GM12878 (cell line): ENCODE measurements at regions not wholly inside any gene's neighbourhood (a gene's known extent, or its start where the extent isn't known, plus 50 kb on each side); places are given as distances from the start of the nearest gene placed in this dataset.
A peak's percentile ranks its signal among the peaks of the same experiment; 100 is the strongest.

Experiments used
- ATAC-seq: fragments of 200-7000 bp; cut with Tn5 transposase; 3 replicates; pipeline ENCODE4 v1.9.1; 2020; ENCODE audit warnings: mild to moderate bottlenecking, moderate library complexity
- BruUV-seq: library from RNA; stranded (reverse); fragments of 400-500 nt; replicated peaks from 2 replicates; lab custom pipeline; 2021; lab: Mats Ljungman, UMichigan
- CTCF ChIA-PET: fragments of 300-600 bp; sonication (Branson Sonifier 250); formaldehyde crosslinking; extraction: SDS; loops from one replicate; lab custom pipeline; 2021; ENCODE audit warnings: inconsistent platforms; lab: Yijun Ruan, JAX
- POLR2A ChIA-PET: fragments of 350-600 bp; formaldehyde crosslinking; extraction: SDS; loops from one replicate; lab custom pipeline; 2021; ENCODE audit warnings: inconsistent platforms; lab: Charles Lee
- RAD21 ChIA-PET: fragments of 300-600 bp; sonication (Branson Sonifier 250); formaldehyde crosslinking; loops from one replicate; lab custom pipeline; 2023; ENCODE audit warnings: antibody characterized with exemption; ENCODE audit not compliant: unreplicated experiment; lab: Charles Lee
- SMC1A ChIA-PET: fragments of 300-600 bp; sonication (Branson Sonifier 250); formaldehyde crosslinking; loops from one replicate; lab custom pipeline; 2023; ENCODE audit not compliant: unreplicated experiment, uncharacterized antibody; lab: Charles Lee
- DNase-seq: peaks from one replicate; pipeline ENCODE4 v3.0.0-alpha.2; 2011; ENCODE audit warnings: low read depth, low spot score
- FAIRE-seq: peaks from 3 replicates; lab custom pipeline; 2011; peaks lifted over from hg19 to GRCh38; lab: Jason Lieb, UNC
- H2AFZ ChIP-seq: 2 replicates; pipeline ENCODE4 v1.6.0; 2011; ENCODE audit warnings: low read depth, low read length, control low read depth; ENCODE audit not compliant: control insufficient read depth
- H3K27ac ChIP-seq: 2 replicates; pipeline ENCODE4 v1.5.1; 2011; ENCODE audit warnings: control low read depth; ENCODE audit not compliant: control insufficient read depth, insufficient read depth
- H3K27me3 ChIP-seq, 2 experiments: replicated peaks in 1 of 2; 2 replicates each; pipeline versions ENCODE4 v1.6.0 to v1.6.1; 2011; ENCODE audit warnings: low read length in 1 of 2; ENCODE audit not compliant: control insufficient read depth in 2 of 2, insufficient read depth in 2 of 2
- H3K36me3 ChIP-seq, 2 experiments: 2 replicates each; pipeline ENCODE4 v1.5.1; 2011; ENCODE audit warnings: low read length in 1 of 2; ENCODE audit not compliant: control insufficient read depth in 2 of 2, insufficient read depth in 2 of 2
- H3K4me1 ChIP-seq: 2 replicates; pipeline ENCODE4 v1.6.1; 2011; ENCODE audit warnings: mild to moderate bottlenecking, low read length, moderate library complexity, mixed read lengths; ENCODE audit not compliant: control insufficient read depth, insufficient read depth
- H3K4me2 ChIP-seq: 2 replicates; pipeline ENCODE4 v1.6.0; 2011; ENCODE audit warnings: control low read depth; ENCODE audit not compliant: control insufficient read depth, insufficient read depth
- H3K4me3 ChIP-seq: fragments of 200-600 bp; sonication (generic); 2 replicates; pipeline ENCODE4 v1.5.1; 2016
- H3K79me2 ChIP-seq: 2 replicates; pipeline ENCODE4 v1.6.0; 2011; ENCODE audit warnings: low read length; ENCODE audit not compliant: control insufficient read depth, insufficient read depth
- H3K9ac ChIP-seq: 2 replicates; pipeline ENCODE4 v1.8.0; 2011; ENCODE audit warnings: low read length, control low read depth, mixed read lengths; ENCODE audit not compliant: control insufficient read depth, insufficient read depth
- H3K9me3 ChIP-seq: replicated peaks from 3 replicates; pipeline ENCODE4 v1.5.1; 2011; ENCODE audit warnings: mild to moderate bottlenecking, low read length; ENCODE audit not compliant: control insufficient read depth, insufficient read depth
- H4K20me1 ChIP-seq: 2 replicates; pipeline ENCODE4 v1.6.0; 2011; ENCODE audit not compliant: control insufficient read depth, insufficient read depth
- CBX3 ChIP-seq: fragments of 200-600 bp; sonication (generic); IDR thresholded peaks from 2 replicates; pipeline ENCODE4 v1.6.1; 2016; ENCODE audit warnings: low read depth, borderline replicate concordance
- WGBS: methylation state at CpG from one replicate; pipeline ENCODE4 v1.1.6; 2016; ENCODE audit warnings: low lambda C conversion rate; ENCODE audit not compliant: insufficient replicate concordance, insufficient coverage; ENCODE audit errors: missing lambda C conversion rate; 5-methylcytosine and 5-hydroxymethylcytosine counted together
- in situ Hi-C: fragments of 300-500 bp; cut with MboI; formaldehyde crosslinking; loops from 9 replicates; pipeline ENCODE4 v1.14.3; 2018; ENCODE audit warnings: mixed read lengths
- intact Hi-C: fragments of 100-400 bp; cut with micrococcal nuclease; formaldehyde crosslinking; loops from one replicate; pipeline ENCODE4 v1.14.2; 2022; ENCODE audit not compliant: unreplicated experiment
- TF ChIP-seq, protein P1 (sequence below): fragments of 450-650 bp; IDR thresholded peaks from 2 replicates; pipeline ENCODE4 v1.6.1; 2017; ENCODE audit warnings: low read depth, mild to moderate bottlenecking, moderate library complexity
- TF ChIP-seq, protein P2 (sequence below): fragments of 450-650 bp; conservative IDR thresholded peaks from 2 replicates; pipeline ENCODE4 v1.6.1; 2017; ENCODE audit warnings: mild to moderate bottlenecking, moderate library complexity

DNA sequence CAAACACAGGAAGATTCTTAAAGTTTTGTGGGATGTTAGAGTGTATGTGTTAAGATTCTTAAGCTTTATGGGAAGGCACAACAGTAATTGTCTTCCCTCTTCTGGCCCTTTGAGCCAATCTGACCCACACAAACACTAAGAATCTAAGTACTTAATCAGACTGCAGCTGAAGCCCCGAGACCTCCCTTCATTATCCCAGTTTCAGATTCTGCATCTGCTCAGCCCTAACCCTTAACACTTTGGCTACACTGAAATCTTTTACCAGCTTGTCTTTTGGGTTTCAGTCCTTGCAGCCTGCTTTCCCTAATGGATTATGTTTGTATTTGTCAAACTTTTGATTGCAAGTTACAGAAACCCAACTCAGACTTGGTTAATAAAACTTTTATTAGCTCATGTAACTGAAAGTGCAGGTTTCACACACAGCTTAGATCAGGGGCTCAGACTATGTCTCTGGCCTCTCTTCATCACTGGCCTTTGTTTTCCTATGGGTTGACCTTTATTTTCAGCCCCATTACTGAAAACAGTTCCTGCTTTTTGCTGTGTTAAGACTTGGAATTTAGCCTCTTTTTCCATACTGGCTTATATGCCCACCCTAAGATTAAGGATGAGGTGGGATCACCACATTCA, 71.5 kb downstream of the COX7C start:
- Histone ChIP-seq H2AFZ (no peak overlapping the region), H3K9ac (no peak overlapping the region), H4K20me1 (no peaks in the 10 kb centered on the region), H3K9me3 (no peaks in the 10 kb centered on the region), H3K27me3 (no peaks in the 10 kb centered on the region), H3K4me1 (no peaks in the 10 kb centered on the region), H3K79me2 (no peaks in the 10 kb centered on the region), H3K4me3 (no peak overlapping the region), H3K4me2 (no peak overlapping the region), H3K27ac (no peak overlapping the region), H3K36me3 (no peaks in the 10 kb centered on the region)
- intact Hi-C loops: loop anchor here (10.0 kb wide), 2 partner anchors 326 to 354 kb away; no protein-coding TSS in a partner anchor
- ChIA-PET SMC1A (interaction anchor here (0.5 kb wide), 1 partner anchor 36 kb away, joined by 3 read pairs; no protein-coding TSS in a partner anchor), CTCF (interaction anchor here (1.1 to 1.8 kb wide), 3 partner anchors 8 to 13 kb away, joined by 3 to 6 read pairs (median 5); no protein-coding TSS in a partner anchor), RAD21 (interaction anchor here (2.0 kb wide), 1 partner anchor 10 kb away, joined by 7 read pairs; no protein-coding TSS in a partner anchor), POLR2A (no interaction called here)
- ATAC-seq (peak; percentile 71), DNase-seq (no peak), FAIRE-seq (no peak)
- WGBS: 29% methylated on average over 1 of the region's 1 CpG
- TF ChIP-seq, protein P1, sequence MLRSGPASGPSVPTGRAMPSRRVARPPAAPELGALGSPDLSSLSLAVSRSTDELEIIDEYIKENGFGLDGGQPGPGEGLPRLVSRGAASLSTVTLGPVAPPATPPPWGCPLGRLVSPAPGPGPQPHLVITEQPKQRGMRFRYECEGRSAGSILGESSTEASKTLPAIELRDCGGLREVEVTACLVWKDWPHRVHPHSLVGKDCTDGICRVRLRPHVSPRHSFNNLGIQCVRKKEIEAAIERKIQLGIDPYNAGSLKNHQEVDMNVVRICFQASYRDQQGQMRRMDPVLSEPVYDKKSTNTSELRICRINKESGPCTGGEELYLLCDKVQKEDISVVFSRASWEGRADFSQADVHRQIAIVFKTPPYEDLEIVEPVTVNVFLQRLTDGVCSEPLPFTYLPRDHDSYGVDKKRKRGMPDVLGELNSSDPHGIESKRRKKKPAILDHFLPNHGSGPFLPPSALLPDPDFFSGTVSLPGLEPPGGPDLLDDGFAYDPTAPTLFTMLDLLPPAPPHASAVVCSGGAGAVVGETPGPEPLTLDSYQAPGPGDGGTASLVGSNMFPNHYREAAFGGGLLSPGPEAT: no peak
- TF ChIP-seq CBX3: no peak
- TF ChIP-seq, protein P2, sequence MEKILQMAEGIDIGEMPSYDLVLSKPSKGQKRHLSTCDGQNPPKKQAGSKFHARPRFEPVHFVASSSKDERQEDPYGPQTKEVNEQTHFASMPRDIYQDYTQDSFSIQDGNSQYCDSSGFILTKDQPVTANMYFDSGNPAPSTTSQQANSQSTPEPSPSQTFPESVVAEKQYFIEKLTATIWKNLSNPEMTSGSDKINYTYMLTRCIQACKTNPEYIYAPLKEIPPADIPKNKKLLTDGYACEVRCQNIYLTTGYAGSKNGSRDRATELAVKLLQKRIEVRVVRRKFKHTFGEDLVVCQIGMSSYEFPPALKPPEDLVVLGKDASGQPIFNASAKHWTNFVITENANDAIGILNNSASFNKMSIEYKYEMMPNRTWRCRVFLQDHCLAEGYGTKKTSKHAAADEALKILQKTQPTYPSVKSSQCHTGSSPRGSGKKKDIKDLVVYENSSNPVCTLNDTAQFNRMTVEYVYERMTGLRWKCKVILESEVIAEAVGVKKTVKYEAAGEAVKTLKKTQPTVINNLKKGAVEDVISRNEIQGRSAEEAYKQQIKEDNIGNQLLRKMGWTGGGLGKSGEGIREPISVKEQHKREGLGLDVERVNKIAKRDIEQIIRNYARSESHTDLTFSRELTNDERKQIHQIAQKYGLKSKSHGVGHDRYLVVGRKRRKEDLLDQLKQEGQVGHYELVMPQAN: no peak
- in situ Hi-C loops: no loop called here
- BruUV-seq: no TSS peak
